ENCODE measurements at regions not wholly inside any gene's neighbourhood (a gene's known extent, or its start where the extent isn't known, plus 50 kb on each side); places are given as distances from the start of the nearest gene placed in this dataset.

DNA sequence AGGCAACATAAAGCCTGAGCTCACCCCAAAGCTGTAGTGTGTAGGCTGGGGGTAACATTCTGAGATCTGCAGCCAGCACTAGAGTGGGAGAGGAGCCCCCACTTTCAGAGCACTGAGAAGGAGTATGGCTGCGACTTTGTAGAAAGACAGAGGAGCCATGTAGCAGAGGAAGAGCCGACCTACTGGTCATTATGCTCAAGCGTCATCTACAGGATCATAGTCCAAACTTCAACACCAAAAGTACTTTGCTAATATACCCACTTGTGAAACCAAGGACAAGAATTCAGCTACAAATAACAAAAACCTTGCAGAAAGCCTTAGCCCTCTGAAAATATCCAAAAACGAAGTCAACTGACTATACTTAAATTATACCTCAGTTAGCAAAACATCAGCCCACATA is 330.1 kb downstream of the MAN2A1 start:
- TF ChIP-seq, protein P1, sequence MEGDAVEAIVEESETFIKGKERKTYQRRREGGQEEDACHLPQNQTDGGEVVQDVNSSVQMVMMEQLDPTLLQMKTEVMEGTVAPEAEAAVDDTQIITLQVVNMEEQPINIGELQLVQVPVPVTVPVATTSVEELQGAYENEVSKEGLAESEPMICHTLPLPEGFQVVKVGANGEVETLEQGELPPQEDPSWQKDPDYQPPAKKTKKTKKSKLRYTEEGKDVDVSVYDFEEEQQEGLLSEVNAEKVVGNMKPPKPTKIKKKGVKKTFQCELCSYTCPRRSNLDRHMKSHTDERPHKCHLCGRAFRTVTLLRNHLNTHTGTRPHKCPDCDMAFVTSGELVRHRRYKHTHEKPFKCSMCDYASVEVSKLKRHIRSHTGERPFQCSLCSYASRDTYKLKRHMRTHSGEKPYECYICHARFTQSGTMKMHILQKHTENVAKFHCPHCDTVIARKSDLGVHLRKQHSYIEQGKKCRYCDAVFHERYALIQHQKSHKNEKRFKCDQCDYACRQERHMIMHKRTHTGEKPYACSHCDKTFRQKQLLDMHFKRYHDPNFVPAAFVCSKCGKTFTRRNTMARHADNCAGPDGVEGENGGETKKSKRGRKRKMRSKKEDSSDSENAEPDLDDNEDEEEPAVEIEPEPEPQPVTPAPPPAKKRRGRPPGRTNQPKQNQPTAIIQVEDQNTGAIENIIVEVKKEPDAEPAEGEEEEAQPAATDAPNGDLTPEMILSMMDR (IDR thresholded peaks at IDR 0.05 in 4 of 5, conservative IDR thresholded peaks at IDR 0.05 in 1 of 5) = no peak
- TF ChIP-seq POLR2A (IDR thresholded peaks at IDR 0.05) = no peak
